Neural crest cell (in vitro differentiated cells): ENCODE measurements at regions not wholly inside any gene's neighbourhood (a gene's known extent, or its start where the extent isn't known, plus 50 kb on each side); places are given as distances from the start of the nearest gene placed in this dataset.
A peak's percentile ranks its signal among the peaks of the same experiment; 100 is the strongest.

Source experiments
- DNase-seq: peaks from one replicate; pipeline ENCODE4 v3.0.0; 2021; ENCODE audit warnings: low read depth, mixed read lengths, low spot score
- H3K27ac Mint-ChIP-seq: one replicate; pipeline ENCODE4 v1.8.0; 2021; ENCODE audit warnings: mild to moderate bottlenecking, mixed read lengths; ENCODE audit not compliant: unreplicated experiment
- H3K27me3 Mint-ChIP-seq: 2 replicates; pipeline ENCODE4 v1.8.0; 2021; ENCODE audit warnings: low read depth, mild to moderate bottlenecking, mixed read lengths
- H3K36me3 Mint-ChIP-seq: 2 replicates; pipeline ENCODE4 v1.8.0; 2021; ENCODE audit warnings: low read depth, mild to moderate bottlenecking, mixed read lengths
- H3K4me1 Mint-ChIP-seq: 2 replicates; pipeline ENCODE4 v1.8.0; 2021; ENCODE audit warnings: mixed read lengths
- H3K4me3 Mint-ChIP-seq: one replicate; pipeline ENCODE4 v1.8.0; 2021; ENCODE audit warnings: mild to moderate bottlenecking, mixed read lengths
- H3K9me3 Mint-ChIP-seq: 2 replicates; pipeline ENCODE4 v1.8.0; 2021; ENCODE audit warnings: mixed read lengths
- TF ChIP-seq, protein P1 (sequence below): fragments of 200-600 bp; sonication (generic); conservative IDR thresholded peaks from 2 replicates; pipeline ENCODE4 v1.5.0; 2021; ENCODE audit warnings: antibody characterized with exemption, mild to moderate bottlenecking

DNA sequence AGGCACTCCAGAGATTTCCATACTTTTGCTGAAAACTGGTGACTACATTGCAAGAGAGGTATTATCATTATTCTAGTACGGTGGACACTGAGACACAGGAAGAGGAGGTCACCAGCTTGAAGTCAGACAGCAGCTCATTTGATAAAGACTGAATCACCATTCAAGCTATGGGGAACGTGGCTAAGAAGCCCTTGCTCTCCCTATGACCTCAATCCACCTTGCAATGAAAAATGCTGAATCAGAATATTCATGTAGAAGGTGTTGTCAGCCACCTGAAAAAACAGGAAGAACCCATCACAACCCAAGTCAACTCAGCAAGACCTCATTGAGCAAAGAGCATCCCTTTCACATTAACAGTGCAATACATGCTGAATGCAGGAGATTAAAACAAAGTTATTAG, 59.0 kb upstream of the FGGY start:
- TF ChIP-seq, protein P1, sequence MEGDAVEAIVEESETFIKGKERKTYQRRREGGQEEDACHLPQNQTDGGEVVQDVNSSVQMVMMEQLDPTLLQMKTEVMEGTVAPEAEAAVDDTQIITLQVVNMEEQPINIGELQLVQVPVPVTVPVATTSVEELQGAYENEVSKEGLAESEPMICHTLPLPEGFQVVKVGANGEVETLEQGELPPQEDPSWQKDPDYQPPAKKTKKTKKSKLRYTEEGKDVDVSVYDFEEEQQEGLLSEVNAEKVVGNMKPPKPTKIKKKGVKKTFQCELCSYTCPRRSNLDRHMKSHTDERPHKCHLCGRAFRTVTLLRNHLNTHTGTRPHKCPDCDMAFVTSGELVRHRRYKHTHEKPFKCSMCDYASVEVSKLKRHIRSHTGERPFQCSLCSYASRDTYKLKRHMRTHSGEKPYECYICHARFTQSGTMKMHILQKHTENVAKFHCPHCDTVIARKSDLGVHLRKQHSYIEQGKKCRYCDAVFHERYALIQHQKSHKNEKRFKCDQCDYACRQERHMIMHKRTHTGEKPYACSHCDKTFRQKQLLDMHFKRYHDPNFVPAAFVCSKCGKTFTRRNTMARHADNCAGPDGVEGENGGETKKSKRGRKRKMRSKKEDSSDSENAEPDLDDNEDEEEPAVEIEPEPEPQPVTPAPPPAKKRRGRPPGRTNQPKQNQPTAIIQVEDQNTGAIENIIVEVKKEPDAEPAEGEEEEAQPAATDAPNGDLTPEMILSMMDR: no peak
- no peak for DNase-seq
- Mint-ChIP-seq H3K36me3 (no peaks in the 10 kb centered on the region), H3K4me3 (no peak overlapping the region), H3K27me3 (no peaks in the 10 kb centered on the region), H3K9me3 (no peaks in the 10 kb centered on the region), H3K4me1 (peaks cover 10% of the 10 kb centered on the region), H3K27ac (no peak overlapping the region)

DNA sequence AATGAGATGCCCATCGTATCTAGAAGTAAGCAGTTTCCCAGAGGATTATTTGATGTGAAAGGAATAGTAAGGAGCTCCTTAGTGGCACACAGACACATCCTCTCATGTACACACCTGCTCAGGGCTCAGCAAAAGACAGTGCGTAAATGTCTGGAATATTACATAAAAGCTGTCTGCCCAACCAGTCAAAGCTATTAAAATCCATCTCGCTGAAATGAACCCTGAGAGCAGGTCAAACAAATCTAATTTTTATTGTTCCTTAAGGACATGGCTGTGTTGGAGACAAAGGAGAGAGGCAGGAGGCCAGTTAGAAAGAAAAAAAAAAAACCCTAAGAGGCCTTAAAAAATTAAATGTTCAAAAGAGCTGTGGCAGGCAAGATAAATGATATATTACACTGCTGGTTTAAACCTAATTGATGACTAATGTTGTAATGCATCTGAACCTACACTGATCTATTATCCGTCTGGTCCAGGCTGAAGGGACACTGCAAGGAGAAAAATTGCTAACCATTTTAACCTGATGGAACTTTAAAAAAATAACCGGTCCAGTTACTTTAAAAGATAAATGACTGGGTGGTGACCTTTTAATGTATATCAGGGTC, 58.5 kb upstream of the FGGY start:
- Mint-ChIP-seq H3K27me3 (no peaks in the 10 kb centered on the region), H3K36me3 (no peaks in the 10 kb centered on the region), H3K27ac (peak overlapping the region; percentile 2), H3K4me3 (no peak overlapping the region), H3K4me1 (peaks cover 10% of the 10 kb centered on the region), H3K9me3 (no peaks in the 10 kb centered on the region)
- TF ChIP-seq, protein P1: no peak
- DNase-seq: no peak

DNA sequence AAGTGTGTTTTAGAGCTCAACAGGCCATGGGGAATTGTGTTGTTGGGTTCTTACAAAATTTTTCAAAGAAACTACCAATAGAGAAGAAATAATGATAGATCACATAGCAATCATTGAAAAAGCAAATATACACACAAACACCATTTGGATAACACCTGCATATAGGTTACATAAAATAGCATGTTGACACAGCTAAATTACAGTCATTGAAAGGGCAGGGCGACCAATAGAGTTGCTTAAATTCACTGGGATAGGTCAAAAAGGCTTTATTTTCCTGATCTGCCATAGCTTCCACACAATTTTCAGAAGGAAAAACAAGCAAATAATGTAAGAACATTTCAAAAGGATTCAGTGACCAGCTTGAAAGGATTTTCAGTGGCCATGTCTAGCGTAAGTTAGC, 57.9 kb upstream of the FGGY start:
- H3K36me3 Mint-ChIP-seq: peaks cover 2% of the 10 kb centered on the region
- no peak overlapping the region for H3K27ac Mint-ChIP-seq
- H3K4me1 Mint-ChIP-seq: peaks cover 10% of the 10 kb centered on the region

DNA sequence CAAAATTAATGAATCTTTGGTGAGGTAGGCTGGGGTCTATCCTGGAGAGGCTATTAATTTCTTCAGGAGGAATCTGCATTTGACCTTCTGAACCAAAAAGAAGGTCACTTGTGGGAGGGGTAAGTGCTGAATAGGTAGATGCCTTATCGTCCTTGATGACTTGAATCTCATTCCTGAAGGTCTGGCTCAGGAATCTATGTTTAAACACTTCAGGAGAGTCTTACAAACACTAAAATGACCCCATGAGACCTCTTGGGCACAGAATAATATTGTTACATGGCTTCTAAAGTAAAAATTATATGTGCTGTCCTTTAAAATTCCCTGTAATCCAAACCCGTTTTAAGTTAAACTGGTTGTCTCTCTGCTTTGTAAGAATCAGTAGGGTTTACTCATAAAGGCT, 55.0 kb upstream of the FGGY start:
- no peak for DNase-seq
- Mint-ChIP-seq H3K36me3 (peaks cover 8% of the 10 kb centered on the region), H3K4me1 (peaks cover 7% of the 10 kb centered on the region), H3K4me3 (no peak overlapping the region), H3K9me3 (peaks cover 10% of the 10 kb centered on the region), H3K27ac (no peak overlapping the region), H3K27me3 (no peaks in the 10 kb centered on the region)
- TF ChIP-seq, protein P1: no peak

More for the DNA sequence above, 57.9 kb upstream of the FGGY start:
- DNase-seq: no peak
- H3K4me3 Mint-ChIP-seq: no peak overlapping the region
- H3K27me3 Mint-ChIP-seq: no peaks in the 10 kb centered on the region
- TF ChIP-seq, protein P1: no peak
- H3K9me3 Mint-ChIP-seq: no peaks in the 10 kb centered on the region

- Mint-ChIP-seq H3K9me3 (peaks cover 10% of the 10 kb centered on the region), H3K27me3 (no peaks in the 10 kb centered on the region), H3K36me3 (peaks cover 8% of the 10 kb centered on the region), H3K4me1 (peaks cover 5% of the 10 kb centered on the region), H3K4me3 (no peak overlapping the region), H3K27ac (no peak overlapping the region)
- TF ChIP-seq, protein P1: no peak
- no peak for DNase-seq
Observed at GRCh38 chr1:59242370-59242769, 54.5 kb upstream of the FGGY start.
